GM12864 (cell line): ENCODE measurements at regions not wholly inside any gene's neighbourhood (a gene's known extent, or its start where the extent isn't known, plus 50 kb on each side); places are given as distances from the start of the nearest gene placed in this dataset.

ENCODE experiments used
- DNase-seq: peaks from one replicate; pipeline ENCODE4 v3.0.0-alpha.2; 2011; ENCODE audit warnings: low read depth
- H3K4me3 ChIP-seq: 2 replicates; pipeline ENCODE4 v1.5.1; 2011; ENCODE audit warnings: mild to moderate bottlenecking, low read depth, low read length, control low read depth
- CTCF ChIP-seq: IDR thresholded peaks from 2 replicates; pipeline ENCODE4 v1.5.1; 2011; ENCODE audit warnings: low read depth, mild to moderate bottlenecking, moderate library complexity, low read length, control low read depth, inconsistent platforms; ENCODE audit errors: missing control alignments

- no peak for TF ChIP-seq CTCF
- H3K4me3 ChIP-seq = no peak overlapping the region
- DNase-seq = no peak
These were observed 394.4 kb downstream of the NYAP2 start for GRCh38 chr2:225793736-225794550.

GRCh38 chr2:225788571-225789094 is 389.1 kb downstream of the NYAP2 start:
- no peak overlapping the region for H3K4me3 ChIP-seq
- TF ChIP-seq CTCF = no peak
- DNase-seq = no peak

- DNase-seq = no peak
- TF ChIP-seq CTCF = no peak
These were observed 388.0 kb downstream of the NYAP2 start for GRCh38 chr2:225787497-225787896.

GRCh38 chr2:225781991-225782390 is 382.5 kb downstream of the NYAP2 start:
- no peak for TF ChIP-seq CTCF
- DNase-seq = no peak
- no peak overlapping the region for H3K4me3 ChIP-seq

More at GRCh38 chr2:225787497-225787896, 388.0 kb downstream of the NYAP2 start:
- H3K4me3 ChIP-seq = no peak overlapping the region

GRCh38 chr2:225781145-225781544 is 381.6 kb downstream of the NYAP2 start:
- DNase-seq = no peak
- no peak overlapping the region for H3K4me3 ChIP-seq
- no peak for TF ChIP-seq CTCF

GRCh38 chr2:225779829-225780228 is 380.3 kb downstream of the NYAP2 start:
- TF ChIP-seq CTCF = no peak
- no peak for DNase-seq
- no peak overlapping the region for H3K4me3 ChIP-seq

- no peak for DNase-seq
- no peak for TF ChIP-seq CTCF
- H3K4me3 ChIP-seq = no peak overlapping the region
These were observed 373.6 kb downstream of the NYAP2 start for GRCh38 chr2:225773148-225773547.
